Activated CD8-positive, alpha-beta memory T cell treated with anti-CD3 and anti-CD28 coated beads for 48 hours (primary cell): ENCODE measurements at regions not wholly inside any gene's neighbourhood (a gene's known extent, or its start where the extent isn't known, plus 50 kb on each side); places are given as distances from the start of the nearest gene placed in this dataset.

Source experiments
- DNase-seq, 3 experiments: peaks; one replicate each; pipeline ENCODE4 v3.0.0-alpha.2; 2020; ENCODE audit warnings: low read depth in 2 of 3, low spot score in 2 of 3

- no peak for DNase-seq
Observed at GRCh38 chr10:14396411-14397048, 65.8 kb upstream of the FRMD4A start.

- no peak for DNase-seq
Observed at GRCh38 chr10:14394179-14394578, 63.5 kb upstream of the FRMD4A start.

GRCh38 chr10:14391342-14391741 lies 60.6 kb upstream of the FRMD4A start:
- no peak for DNase-seq

GRCh38 chr10:14389981-14390590 lies 59.4 kb upstream of the FRMD4A start:
- no peak for DNase-seq

GRCh38 chr10:14385596-14386593 lies 55.2 kb upstream of the FRMD4A start:
- DNase-seq = no peak

GRCh38 chr10:14384915-14385314 lies 54.2 kb upstream of the FRMD4A start:
- no peak for DNase-seq

- no peak for DNase-seq
Observed at GRCh38 chr10:14384116-14384730, 53.5 kb upstream of the FRMD4A start.

- no peak for DNase-seq
Observed at GRCh38 chr10:14383266-14383665, 52.5 kb upstream of the FRMD4A start.

- DNase-seq = no peak
Observed at GRCh38 chr10:14382531-14382930, 51.8 kb upstream of the FRMD4A start.

- DNase-seq = no peak
Observed at GRCh38 chr10:14382022-14382421, 51.3 kb upstream of the FRMD4A start.

- no peak for DNase-seq
Observed at GRCh38 chr10:14381475-14381874, 50.8 kb upstream of the FRMD4A start.

- DNase-seq = no peak
Observed at GRCh38 chr10:14380746-14381145, 50.0 kb upstream of the FRMD4A start.
